ENCODE measurements at regions not wholly inside any gene's neighbourhood (a gene's known extent, or its start where the extent isn't known, plus 50 kb on each side); places are given as distances from the start of the nearest gene placed in this dataset.

- DNase-seq: no peak
- no peaks in the 10 kb centered on the region for H3K27me3 ChIP-seq
- 78 to 85% methylated on average over 2 of the region's 2 CpGs for WGBS, 2 donors (ENCODE audit: low coverage in 1 of 2)
- in situ Hi-C loops (cut with MboI; ENCODE audit: low pct_ligation_motif_present in 1 of 4, low pct_unique_long_range_greater_than_20kb in 1 of 4, low sequenced_read_pairs in 3 of 4): no loop called here
- no peak overlapping the region for H3K27ac ChIP-seq
- no peaks in the 10 kb centered on the region for H3K36me3 ChIP-seq
- H3K9me3 ChIP-seq: no peaks in the 10 kb centered on the region
- TF ChIP-seq CTCF (IDR thresholded peaks at IDR 0.05) (no peak), POLR2AphosphoS5 (IDR thresholded peaks at IDR 0.05) (no peak), POLR2A (IDR thresholded peaks at IDR 0.05) (no peak)
- intact Hi-C loops (cut with DNase I; ENCODE audit: low total_unique reads): no loop called here
- H3K4me3 ChIP-seq: no peak overlapping the region
- H3K4me1 ChIP-seq: no peaks in the 10 kb centered on the region
These were observed 289.1 kb upstream of the CRBN start for GRCh38 chr3:3468596-3468995.

- in situ Hi-C loops (cut with MboI; ENCODE audit: low pct_ligation_motif_present in 1 of 4, low pct_unique_long_range_greater_than_20kb in 1 of 4, low sequenced_read_pairs in 3 of 4) (no loop called here), intact Hi-C loops (cut with DNase I; ENCODE audit: low total_unique reads) (no loop called here)
- no peak overlapping the region for H3K4me3 ChIP-seq
- no peaks in the 10 kb centered on the region for H3K9me3 ChIP-seq
- WGBS, 2 donors (ENCODE audit: low coverage in 1 of 2): 75 to 100% methylated on average over 1 to 3 of the region's 3 CpGs
- no peak overlapping the region for H3K27ac ChIP-seq
- no peak for TF ChIP-seq CTCF (IDR thresholded peaks at IDR 0.05)
- no peak for TF ChIP-seq POLR2A (IDR thresholded peaks at IDR 0.05)
- TF ChIP-seq EP300 (IDR thresholded peaks at IDR 0.05; ENCODE audit: low read depth): no peak
- no peak for TF ChIP-seq POLR2AphosphoS5 (IDR thresholded peaks at IDR 0.05)
- no peaks in the 10 kb centered on the region for H3K36me3 ChIP-seq
- H3K4me1 ChIP-seq: no peaks in the 10 kb centered on the region
- H3K27me3 ChIP-seq: no peaks in the 10 kb centered on the region
- DNase-seq: no peak
These were observed 284.6 kb upstream of the CRBN start for GRCh38 chr3:3464131-3464530.

GRCh38 chr3:3461317-3461716 is 281.8 kb upstream of the CRBN start:
- Histone ChIP-seq H3K36me3 (no peaks in the 10 kb centered on the region), H3K9me3 (no peaks in the 10 kb centered on the region), H3K4me1 (no peaks in the 10 kb centered on the region), H3K27ac (no peak overlapping the region), H3K4me3 (no peak overlapping the region), H3K27me3 (no peaks in the 10 kb centered on the region)
- no peak for DNase-seq
- in situ Hi-C loops (cut with MboI; ENCODE audit: low pct_ligation_motif_present in 1 of 4, low pct_unique_long_range_greater_than_20kb in 1 of 4, low sequenced_read_pairs in 3 of 4) (no loop called here), intact Hi-C loops (cut with DNase I; ENCODE audit: low total_unique reads) (no loop called here)
- TF ChIP-seq POLR2A (IDR thresholded peaks at IDR 0.05) (no peak), POLR2AphosphoS5 (IDR thresholded peaks at IDR 0.05) (no peak), EP300 (IDR thresholded peaks at IDR 0.05; ENCODE audit: low read depth) (no peak), CTCF (IDR thresholded peaks at IDR 0.05) (no peak)
- WGBS, 2 donors (ENCODE audit: low coverage in 1 of 2): 75% methylated on average over 2 to 7 of the region's 7 CpGs

GRCh38 chr3:3448468-3448867 is 269.0 kb upstream of the CRBN start:
- TF ChIP-seq POLR2A (IDR thresholded peaks at IDR 0.05) (no peak), POLR2AphosphoS5 (IDR thresholded peaks at IDR 0.05) (no peak), CTCF (IDR thresholded peaks at IDR 0.05) (no peak), EP300 (IDR thresholded peaks at IDR 0.05; ENCODE audit: low read depth) (no peak)
- intact Hi-C loops (cut with DNase I; ENCODE audit: low total_unique reads): no loop called here
- no peaks in the 10 kb centered on the region for H3K36me3 ChIP-seq
- no peaks in the 10 kb centered on the region for H3K27me3 ChIP-seq
- no peaks in the 10 kb centered on the region for H3K4me1 ChIP-seq
- H3K27ac ChIP-seq: no peak overlapping the region
- DNase-seq: no peak
- no peaks in the 10 kb centered on the region for H3K9me3 ChIP-seq
- 80 to 89% methylated on average over 1 to 2 of the region's 2 CpGs for WGBS, 2 donors (ENCODE audit: low coverage in 1 of 2)
- H3K4me3 ChIP-seq: no peak overlapping the region
- in situ Hi-C loops (cut with MboI; ENCODE audit: low pct_ligation_motif_present in 1 of 4, low pct_unique_long_range_greater_than_20kb in 1 of 4, low sequenced_read_pairs in 3 of 4): no loop called here

All from transverse colon (tissue), 4 donors.